HEK293 (cell line): ENCODE measurements at regions not wholly inside any gene's neighbourhood (a gene's known extent, or its start where the extent isn't known, plus 50 kb on each side); places are given as distances from the start of the nearest gene placed in this dataset.

Source experiments
- BCL6B ChIP-seq: fragments of 450-650 bp; formaldehyde crosslinking; IDR thresholded peaks from 2 replicates; pipeline ENCODE4 v1.5.1; 2017; ENCODE audit warnings: missing biosample characterization, missing genetic modification characterization
- CTCF ChIP-seq: fragments of 450-650 bp; formaldehyde crosslinking; IDR thresholded peaks from 2 replicates; pipeline ENCODE4 v1.5.1; 2016; ENCODE audit warnings: missing biosample characterization, missing genetic modification characterization
- GFI1B ChIP-seq: fragments of 450-650 bp; formaldehyde crosslinking; IDR thresholded peaks from 2 replicates; pipeline ENCODE4 v1.5.1; 2016; ENCODE audit warnings: missing biosample characterization, missing genetic modification characterization
- PRDM10 ChIP-seq: fragments of 450-650 bp; formaldehyde crosslinking; IDR thresholded peaks from 2 replicates; pipeline ENCODE4 v1.5.1; 2016; ENCODE audit warnings: missing biosample characterization, missing genetic modification characterization
- SP7 ChIP-seq: fragments of 450-650 bp; formaldehyde crosslinking; IDR thresholded peaks from 2 replicates; pipeline ENCODE4 v1.5.1; 2016; ENCODE audit warnings: missing biosample characterization, missing genetic modification characterization
- TRIM28 ChIP-seq: IDR thresholded peaks from 2 replicates; pipeline ENCODE4 v1.6.1; 2011; ENCODE audit warnings: low read length, control low read depth, borderline replicate concordance
- ZSCAN23 ChIP-seq: fragments of 450-650 bp; formaldehyde crosslinking; IDR thresholded peaks from 2 replicates; pipeline ENCODE4 v1.5.1; 2016; ENCODE audit warnings: missing biosample characterization, missing genetic modification characterization

- TF ChIP-seq CTCF (tag by site-specific recombination) (no peak), PRDM10 (no peak), TRIM28 (no peak), BCL6B (tag by site-specific recombination) (no peak), GFI1B (tag by site-specific recombination) (no peak), SP7 (tag by site-specific recombination) (no peak), ZSCAN23 (tag by site-specific recombination) (no peak)
Measured at GRCh38 chr10:59553162-59553900, 156.3 kb downstream of the SLC16A9 start.
